ENCODE measurements at regions not wholly inside any gene's neighbourhood (a gene's known extent, or its start where the extent isn't known, plus 50 kb on each side); places are given as distances from the start of the nearest gene placed in this dataset.

GRCh38 chr16:52843381-52843780, 209.3 kb downstream of the CHD9NB start:
- TF ChIP-seq CTCF (conservative IDR thresholded peaks at IDR 0.05; ENCODE audit: low read depth, low read length) (no peak), EZH2 (IDR thresholded peaks at IDR 0.05; ENCODE audit: low read length, unreplicated experiment) (no peak)

Data from PC-3 (cell line).